G401 (cell line): ENCODE measurements at regions not wholly inside any gene's neighbourhood (a gene's known extent, or its start where the extent isn't known, plus 50 kb on each side); places are given as distances from the start of the nearest gene placed in this dataset.
"Not testable (repeated sequence)": the region's sequence is repeated elsewhere in the genome, so short reads cannot be mapped to it uniquely, and the experiment has no call there.

Experiments used
- DNase-seq: peaks from one replicate; pipeline ENCODE4 v3.0.0-alpha.2; 2015; ENCODE audit warnings: low spot score
- in situ Hi-C: cut with HindIII; loops from 2 replicates; pipeline ENCODE4 v1.10.0; 2016; ENCODE audit warnings: low sequenced_read_pairs, mixed read lengths

GRCh38 chr5:41995193-41995592, 70.1 kb downstream of the FBXO4 start:
- DNase-seq: no peak
- in situ Hi-C loops: no loop called here

GRCh38 chr5:42001673-42002072, 76.6 kb downstream of the FBXO4 start:
- in situ Hi-C loops: no loop called here
- no peak for DNase-seq

GRCh38 chr5:42003852-42004251, 78.8 kb downstream of the FBXO4 start:
- DNase-seq, in situ Hi-C loops: not testable (repeated sequence)

GRCh38 chr5:42005561-42006153, 80.6 kb downstream of the FBXO4 start:
- in situ Hi-C loops: no loop called here
- peak; percentile 1 for DNase-seq

- no peak for DNase-seq
- in situ Hi-C loops: no loop called here
Observed at GRCh38 chr5:42013561-42013960, 88.5 kb downstream of the FBXO4 start.

- in situ Hi-C loops: no loop called here
- DNase-seq: no peak
Observed at GRCh38 chr5:42015254-42015653, 90.2 kb downstream of the FBXO4 start.

- DNase-seq: no peak
- in situ Hi-C loops: no loop called here
Observed at GRCh38 chr5:42015681-42016080, 90.6 kb downstream of the FBXO4 start.

- in situ Hi-C loops: no loop called here
Observed at GRCh38 chr5:42020788-42021530, 95.9 kb downstream of the FBXO4 start.

GRCh38 chr5:42021923-42022322, 96.8 kb downstream of the FBXO4 start:
- in situ Hi-C loops: no loop called here
- no peak for DNase-seq

More at GRCh38 chr5:42020788-42021530, 95.9 kb downstream of the FBXO4 start:
- no peak for DNase-seq

- in situ Hi-C loops: no loop called here
- no peak for DNase-seq
Observed at GRCh38 chr5:42022383-42022972, 97.4 kb downstream of the FBXO4 start.

- in situ Hi-C loops: no loop called here
- DNase-seq: no peak
Observed at GRCh38 chr5:42026446-42026845, 101.4 kb downstream of the FBXO4 start.

- DNase-seq: no peak
- in situ Hi-C loops: no loop called here
Observed at GRCh38 chr5:42032137-42032536, 107.1 kb downstream of the FBXO4 start.

GRCh38 chr5:42035526-42035925, 110.4 kb downstream of the FBXO4 start:
- in situ Hi-C loops: no loop called here
- no peak for DNase-seq

GRCh38 chr5:42036379-42036778, 111.3 kb downstream of the FBXO4 start:
- in situ Hi-C loops: no loop called here

GRCh38 chr5:42037379-42037932, 112.4 kb downstream of the FBXO4 start:
- in situ Hi-C loops: no loop called here
- no peak for DNase-seq

More at GRCh38 chr5:42036379-42036778, 111.3 kb downstream of the FBXO4 start:
- no peak for DNase-seq

- in situ Hi-C loops: no loop called here
- DNase-seq: no peak
Observed at GRCh38 chr5:42043400-42043799, 118.3 kb downstream of the FBXO4 start.

- peak; percentile 13 for DNase-seq
- in situ Hi-C loops: no loop called here
Observed at GRCh38 chr5:42057254-42057690, 132.2 kb downstream of the FBXO4 start.

GRCh38 chr5:42059291-42059690, 134.2 kb downstream of the FBXO4 start:
- in situ Hi-C loops: no loop called here
- DNase-seq: no peak

- in situ Hi-C loops: no loop called here
- no peak for DNase-seq
Observed at GRCh38 chr5:42059778-42060464, 134.8 kb downstream of the FBXO4 start.

- in situ Hi-C loops: no loop called here
- no peak for DNase-seq
Observed at GRCh38 chr5:42061121-42061520, 136.0 kb downstream of the FBXO4 start.
